G401 (cell line): ENCODE measurements at regions not wholly inside any gene's neighbourhood (a gene's known extent, or its start where the extent isn't known, plus 50 kb on each side); places are given as distances from the start of the nearest gene placed in this dataset.

ENCODE experiments used
- DNase-seq: peaks from one replicate; pipeline ENCODE4 v3.0.0-alpha.2; 2015; ENCODE audit warnings: low spot score
- in situ Hi-C: cut with HindIII; loops from 2 replicates; pipeline ENCODE4 v1.10.0; 2016; ENCODE audit warnings: low sequenced_read_pairs, mixed read lengths

GRCh38 chr4:123455360-123455759, 58.8 kb downstream of the SPRY1 start:
- in situ Hi-C loops, result no loop called here

GRCh38 chr4:123462007-123462406, 65.4 kb downstream of the SPRY1 start:
- in situ Hi-C loops, result no loop called here
- DNase-seq, result no peak

More at GRCh38 chr4:123455360-123455759, 58.8 kb downstream of the SPRY1 start:
- no peak for DNase-seq

GRCh38 chr4:123463869-123464268, 67.3 kb downstream of the SPRY1 start:
- no peak for DNase-seq

GRCh38 chr4:123465416-123465815, 68.8 kb downstream of the SPRY1 start:
- DNase-seq, result no peak
- in situ Hi-C loops, result no loop called here

More at GRCh38 chr4:123463869-123464268, 67.3 kb downstream of the SPRY1 start:
- in situ Hi-C loops, result no loop called here

GRCh38 chr4:123466080-123466785, 69.6 kb downstream of the SPRY1 start:
- in situ Hi-C loops, result no loop called here
- no peak for DNase-seq

- DNase-seq, result no peak
- in situ Hi-C loops, result no loop called here
These were observed 72.0 kb downstream of the SPRY1 start for GRCh38 chr4:123468479-123469031.

- DNase-seq, result no peak
- in situ Hi-C loops, result no loop called here
These were observed 72.7 kb downstream of the SPRY1 start for GRCh38 chr4:123469245-123469644.

- in situ Hi-C loops, result no loop called here
- DNase-seq, result no peak
These were observed 73.1 kb downstream of the SPRY1 start for GRCh38 chr4:123469696-123470095.

- DNase-seq, result no peak
- in situ Hi-C loops, result no loop called here
These were observed 74.0 kb downstream of the SPRY1 start for GRCh38 chr4:123470640-123471039.

GRCh38 chr4:123471655-123472369, 75.2 kb downstream of the SPRY1 start:
- no peak for DNase-seq
- in situ Hi-C loops, result no loop called here

GRCh38 chr4:123474817-123475216, 78.2 kb downstream of the SPRY1 start:
- in situ Hi-C loops, result no loop called here
- DNase-seq, result no peak

- DNase-seq, result no peak
- in situ Hi-C loops, result no loop called here
These were observed 79.5 kb downstream of the SPRY1 start for GRCh38 chr4:123476089-123476488.

- in situ Hi-C loops, result no loop called here
- no peak for DNase-seq
These were observed 81.2 kb downstream of the SPRY1 start for GRCh38 chr4:123477711-123478209.

- in situ Hi-C loops, result no loop called here
- peak; percentile 56 for DNase-seq
These were observed 82.3 kb downstream of the SPRY1 start for GRCh38 chr4:123478859-123479345.

GRCh38 chr4:123479944-123480343, 83.3 kb downstream of the SPRY1 start:
- in situ Hi-C loops, result no loop called here
- DNase-seq, result peak; percentile 71

- DNase-seq, result peak; percentile 12
- in situ Hi-C loops, result no loop called here
These were observed 84.3 kb downstream of the SPRY1 start for GRCh38 chr4:123480706-123481418.

- in situ Hi-C loops, result no loop called here
- DNase-seq, result no peak
These were observed 85.1 kb downstream of the SPRY1 start for GRCh38 chr4:123481717-123482116.

- DNase-seq, result no peak
- in situ Hi-C loops, result no loop called here
These were observed 87.8 kb downstream of the SPRY1 start for GRCh38 chr4:123484291-123484926.

GRCh38 chr4:123485601-123486000, 89.0 kb downstream of the SPRY1 start:
- in situ Hi-C loops, result no loop called here

More at GRCh38 chr4:123485601-123486000, 89.0 kb downstream of the SPRY1 start:
- DNase-seq, result no peak
